Hematopoietic multipotent progenitor cell treated with erythropoietin and hydrocortisone succinate and interleukin-3 and kit ligand, for 8 days (in vitro differentiated cells): ENCODE measurements at regions not wholly inside any gene's neighbourhood (a gene's known extent, or its start where the extent isn't known, plus 50 kb on each side); places are given as distances from the start of the nearest gene placed in this dataset.
"Not testable (repeated sequence)": the region's sequence is repeated elsewhere in the genome, so short reads cannot be mapped to it uniquely, and the experiment has no call there.

Experiments used
- DNase-seq: peaks from one replicate; pipeline ENCODE4 v3.0.0-alpha.2; 2015

DNA sequence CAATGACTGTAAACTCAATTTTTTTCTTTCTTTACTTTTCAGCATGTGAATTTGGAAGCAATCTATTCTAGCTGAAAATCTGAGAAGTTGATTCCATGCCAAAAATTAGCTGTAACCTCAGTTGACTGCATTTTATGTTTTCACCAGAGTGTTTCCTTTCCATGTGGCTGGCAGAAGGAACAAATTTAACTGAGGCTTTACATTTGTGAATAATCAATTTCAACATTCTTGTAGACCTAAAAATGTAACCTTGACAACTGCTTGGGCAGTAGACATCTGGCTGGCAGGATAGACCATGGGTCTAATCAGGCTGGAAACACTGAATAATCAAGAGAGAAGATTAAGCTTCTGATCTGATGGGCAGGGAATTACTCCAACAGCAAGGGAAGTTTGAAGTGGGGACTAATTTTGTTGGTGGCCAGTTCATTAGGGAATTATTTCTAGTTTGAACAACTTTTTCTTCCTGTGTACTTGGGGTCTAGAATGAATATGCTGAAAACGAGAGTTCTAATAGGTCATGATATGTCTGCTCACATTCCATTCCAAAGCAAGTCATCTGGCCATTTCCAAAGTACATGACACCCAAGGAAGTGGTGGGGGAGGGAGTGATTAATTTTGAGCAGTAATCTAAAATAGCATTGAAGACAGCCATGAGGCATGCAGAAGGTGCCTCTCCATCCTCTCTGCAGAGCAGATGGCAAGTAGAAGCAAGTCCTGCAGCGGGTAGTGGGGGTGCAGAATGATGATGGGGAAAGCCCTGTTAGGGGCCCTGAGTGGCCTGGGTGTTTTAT is 68.2 kb downstream of the ATP23 start:
- DNase-seq = no peak

DNA sequence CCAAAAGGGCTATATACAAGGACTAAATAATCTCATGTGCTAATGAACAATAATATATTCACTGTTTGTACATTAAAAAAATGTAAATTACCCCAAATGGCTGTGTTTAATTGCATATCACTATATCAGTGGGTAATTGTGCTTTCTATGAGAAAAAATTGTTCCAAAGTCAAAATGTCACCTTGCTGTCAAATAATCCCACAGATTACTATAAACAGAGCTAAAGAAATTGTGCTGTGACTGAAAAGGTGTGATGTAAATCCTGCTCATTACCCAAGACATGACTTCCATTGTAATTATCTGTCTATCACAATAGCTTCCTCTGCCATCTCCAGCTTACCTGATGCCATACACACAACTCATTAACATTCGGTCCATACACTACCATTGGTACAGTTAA is 70.3 kb downstream of the ATP23 start:
- DNase-seq = no peak

DNA sequence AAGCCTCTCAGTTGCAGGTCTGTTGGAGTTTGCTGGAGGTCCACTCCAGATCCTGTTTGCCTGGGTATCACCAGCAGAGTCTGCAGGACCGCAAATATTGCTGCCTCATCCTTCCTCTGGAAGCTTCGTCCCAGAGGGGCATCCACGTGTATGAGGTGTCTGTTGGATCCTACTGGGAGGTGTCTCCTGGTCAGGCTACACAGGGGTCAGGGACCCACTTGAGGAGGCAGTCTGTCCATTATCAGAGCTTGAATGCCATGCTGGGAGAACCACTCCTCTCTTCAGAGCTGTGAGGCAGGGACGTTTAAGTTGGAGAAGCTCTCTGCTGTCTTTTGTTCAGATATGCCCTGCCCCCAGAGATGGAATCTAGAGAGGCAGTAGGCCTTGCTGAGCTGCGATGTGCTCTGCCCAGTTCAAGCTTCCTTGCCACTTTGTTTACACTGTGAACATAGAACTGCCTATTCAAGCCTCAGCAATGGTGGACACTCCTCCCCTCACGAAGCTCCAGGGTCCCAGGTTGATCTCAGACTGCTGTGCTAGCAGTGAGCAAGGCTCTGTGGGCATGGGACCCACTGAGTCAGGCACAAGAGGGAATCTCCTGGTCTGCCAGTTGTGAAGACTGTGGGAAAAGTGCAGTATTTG is 81.1 kb downstream of the ATP23 start:
- DNase-seq = not testable (repeated sequence)

DNA sequence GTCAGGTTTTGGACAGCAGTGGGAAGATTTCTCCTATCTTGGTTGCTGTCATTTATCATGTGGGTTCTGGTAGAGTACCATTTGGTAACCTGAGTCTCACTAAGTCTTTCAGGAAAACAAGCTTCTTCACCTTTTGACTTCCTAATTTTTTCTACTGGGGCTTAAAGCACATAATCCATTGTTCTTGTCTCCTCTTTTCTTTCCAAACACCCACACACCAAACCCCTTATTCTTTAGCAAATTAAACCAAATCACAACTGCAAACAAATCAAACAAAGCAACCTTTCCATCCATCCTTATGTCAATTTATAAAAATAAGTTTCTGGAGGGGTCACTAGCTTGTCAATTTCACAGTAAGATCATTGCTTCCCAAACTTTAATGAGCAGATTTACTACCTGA is 84.1 kb downstream of the ATP23 start:
- no peak for DNase-seq

DNA sequence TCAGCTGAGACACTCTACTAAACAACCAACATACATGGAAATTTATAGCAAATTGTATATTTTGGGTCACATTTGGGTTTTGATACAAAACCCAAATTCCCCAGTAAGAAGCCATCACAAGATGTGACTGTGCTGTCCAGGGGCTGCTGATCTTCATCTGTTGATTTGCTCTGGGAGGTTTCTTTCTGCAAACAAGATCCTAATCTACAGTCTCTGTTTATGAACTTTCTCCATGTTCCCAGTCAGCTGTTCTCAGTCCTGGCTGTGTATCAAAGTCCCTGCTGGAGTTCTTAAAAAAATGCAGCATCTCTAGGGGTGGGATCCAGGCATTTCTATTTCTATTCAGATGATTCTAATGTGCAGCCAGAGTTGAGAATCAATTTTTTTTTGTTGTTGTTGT is 85.1 kb downstream of the ATP23 start:
- DNase-seq = no peak

DNA sequence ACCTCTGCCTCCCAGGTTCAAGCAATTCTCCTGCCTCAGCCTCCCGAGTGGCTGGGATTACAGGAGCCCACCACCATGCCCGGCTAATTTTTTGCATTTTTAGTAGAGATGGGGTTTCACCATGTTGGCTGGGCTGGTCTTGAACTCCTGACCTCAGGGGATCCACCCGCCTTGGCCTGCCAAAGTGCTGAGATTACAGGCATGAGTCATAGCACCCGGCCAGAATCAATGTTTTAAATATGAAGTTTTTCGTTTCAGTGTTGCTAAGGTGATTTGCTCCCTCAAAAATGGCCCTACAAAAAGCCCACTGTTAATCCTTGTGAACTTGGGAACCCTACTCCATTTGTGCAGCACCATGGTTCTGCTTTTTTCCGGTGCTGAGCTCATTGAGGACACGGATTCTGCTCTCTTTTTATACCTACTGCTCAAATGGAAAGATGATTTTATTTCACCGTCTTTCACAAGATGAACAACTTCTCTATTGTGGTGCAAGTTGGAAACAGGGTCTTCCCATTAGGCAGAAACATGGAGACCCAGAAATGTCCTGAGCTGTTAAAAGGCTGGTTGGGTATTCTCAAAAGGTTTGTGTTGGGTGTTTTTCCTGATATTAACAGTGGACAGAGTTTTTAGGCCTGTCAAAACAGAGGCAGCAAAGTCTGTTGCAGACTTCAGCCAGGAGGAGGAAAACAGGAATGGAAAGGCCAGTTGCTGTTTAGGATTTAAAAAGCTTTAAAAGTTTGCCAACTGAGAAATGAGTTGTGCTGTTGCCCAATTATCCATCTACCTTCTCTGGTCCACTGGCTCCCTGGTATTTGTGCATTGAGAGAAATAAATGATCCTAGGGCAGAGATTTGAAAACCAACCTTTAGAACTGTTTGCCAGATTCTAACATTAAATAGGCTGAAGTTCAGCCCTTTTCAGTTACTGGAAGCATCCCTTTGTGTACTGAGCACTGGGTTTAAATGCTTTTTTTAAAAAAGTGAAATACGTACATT is 85.8 kb downstream of the ATP23 start:
- DNase-seq = no peak

DNA sequence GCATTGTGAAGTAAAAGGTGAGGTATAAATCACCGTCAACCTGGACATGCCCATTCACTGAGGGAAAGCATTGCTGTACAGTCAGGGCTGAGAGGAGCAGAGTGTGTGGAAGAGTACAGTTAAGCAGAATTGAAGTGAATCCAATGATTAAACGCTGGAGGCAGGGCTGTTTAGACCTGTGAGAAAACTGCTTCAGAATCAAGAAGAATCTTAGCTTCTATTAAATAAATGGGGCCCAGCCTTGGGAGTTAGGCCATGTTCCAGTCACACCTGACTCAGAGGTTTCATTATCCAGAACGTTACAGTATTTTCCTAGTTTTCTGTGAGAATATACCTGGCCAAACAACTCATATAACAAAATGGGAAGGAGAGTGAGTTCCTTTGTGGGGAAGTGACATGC is 86.9 kb downstream of the ATP23 start:
- DNase-seq = no peak

DNA sequence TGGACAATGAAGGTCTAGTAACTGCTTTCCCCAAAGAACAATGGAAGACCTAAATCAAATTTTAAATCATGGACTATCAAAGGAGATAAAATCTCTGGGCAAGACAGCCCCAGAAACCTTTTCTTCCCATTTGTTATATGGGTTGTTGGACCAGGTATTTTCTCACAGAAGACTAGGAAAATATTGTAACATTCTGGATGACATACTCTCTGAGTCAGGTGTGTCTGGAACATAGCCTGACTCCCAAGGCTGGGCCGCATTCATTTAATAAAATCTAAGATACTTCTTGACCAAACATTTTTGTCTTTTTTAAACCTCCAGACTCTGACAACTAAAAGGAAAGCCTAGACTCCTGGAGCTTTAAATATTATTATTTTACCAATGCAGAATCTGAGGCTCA is 87.9 kb downstream of the ATP23 start:
- DNase-seq = no peak

DNA sequence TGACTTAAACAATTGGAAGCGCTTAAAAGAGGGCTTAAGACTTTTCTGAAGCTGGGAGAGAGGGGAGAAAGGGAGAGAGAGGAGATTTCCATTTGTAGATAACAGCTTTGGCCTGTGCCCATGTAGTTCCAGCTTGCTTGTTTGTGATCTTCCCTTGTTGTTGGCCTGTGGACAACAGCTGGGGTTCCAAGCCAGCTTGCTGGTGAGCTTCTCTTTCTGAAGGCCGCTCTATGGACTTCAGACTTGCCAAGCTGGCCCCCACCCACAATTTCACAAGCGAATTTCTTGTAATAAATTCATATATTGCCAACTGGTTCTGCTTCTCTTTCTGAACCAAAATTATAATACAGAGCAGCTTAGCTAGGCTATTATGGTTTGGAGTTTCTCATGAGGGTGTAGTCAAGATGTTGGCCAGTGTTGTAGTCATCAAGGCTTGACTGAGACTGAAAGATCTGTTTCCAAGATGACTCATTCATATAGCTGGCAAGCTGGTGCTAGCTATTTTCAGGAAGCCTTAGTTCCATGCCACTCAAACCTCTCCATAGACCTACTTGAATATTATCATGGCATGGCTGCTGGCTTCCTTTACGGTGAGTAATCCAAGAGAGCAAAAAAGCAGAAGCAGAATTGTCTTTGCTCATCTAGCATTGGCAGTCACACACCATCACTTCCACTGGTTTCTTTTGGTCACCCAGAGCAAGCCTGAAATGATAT is 89.4 kb downstream of the ATP23 start:
- DNase-seq = no peak

DNA sequence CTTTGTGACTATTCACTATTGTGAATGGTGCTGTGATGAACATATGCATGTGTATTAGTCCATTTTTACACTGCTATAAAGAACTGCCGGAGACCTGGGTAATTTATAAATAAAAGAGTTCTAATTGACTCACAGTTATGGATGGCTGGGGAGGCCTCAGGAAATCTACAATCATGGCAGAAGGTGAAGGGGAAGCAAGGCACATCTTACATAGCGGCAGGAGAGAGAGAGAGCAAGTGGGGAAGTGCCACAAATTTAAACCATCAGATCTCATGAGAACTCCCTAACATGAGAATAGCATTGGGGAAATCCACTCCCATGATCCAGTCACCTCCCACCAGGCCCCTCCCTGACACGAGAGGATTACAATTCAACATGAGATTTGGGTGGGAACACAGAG is 90.8 kb downstream of the ATP23 start:
- no peak for DNase-seq

DNA sequence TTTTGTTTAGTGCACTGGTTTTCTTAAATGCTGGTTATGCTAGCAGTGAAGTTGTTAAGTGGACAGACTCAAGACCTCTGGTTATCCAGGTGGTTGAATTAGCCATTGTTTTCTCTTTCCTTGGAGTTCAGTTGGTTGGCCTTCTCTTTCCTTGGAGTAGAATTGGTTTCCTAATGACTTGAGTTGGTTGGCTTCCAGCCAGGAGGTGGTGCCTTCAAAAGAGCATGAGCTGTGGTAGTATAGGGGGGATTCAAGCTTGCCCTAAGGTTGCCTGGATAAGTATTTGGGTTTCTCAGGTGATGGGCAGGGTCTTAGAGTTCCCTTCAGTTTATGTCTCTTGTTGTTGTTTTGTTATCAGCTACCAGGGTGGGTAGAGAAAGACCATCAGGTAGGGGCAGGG is 92.5 kb downstream of the ATP23 start:
- DNase-seq = no peak

DNA sequence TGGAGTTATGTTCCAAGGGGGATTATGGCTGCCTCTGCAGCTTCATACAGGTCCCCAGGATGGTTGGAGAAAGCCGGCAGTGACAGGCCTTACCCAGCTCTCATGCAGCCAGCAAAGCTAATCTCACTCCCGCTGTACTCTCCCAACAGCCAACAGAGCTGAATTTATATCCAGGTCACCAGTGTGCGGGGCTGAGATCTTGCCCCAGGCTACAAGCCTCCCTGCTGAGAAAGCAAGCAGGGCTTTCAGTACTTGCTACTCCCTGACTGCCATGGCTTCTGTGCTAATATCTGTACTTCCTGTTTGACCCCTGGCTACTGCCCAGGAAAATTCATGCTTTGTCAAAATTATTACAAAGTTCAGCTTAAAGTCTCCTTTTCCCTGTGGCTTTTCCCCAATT is 92.9 kb downstream of the ATP23 start:
- no peak for DNase-seq

DNA sequence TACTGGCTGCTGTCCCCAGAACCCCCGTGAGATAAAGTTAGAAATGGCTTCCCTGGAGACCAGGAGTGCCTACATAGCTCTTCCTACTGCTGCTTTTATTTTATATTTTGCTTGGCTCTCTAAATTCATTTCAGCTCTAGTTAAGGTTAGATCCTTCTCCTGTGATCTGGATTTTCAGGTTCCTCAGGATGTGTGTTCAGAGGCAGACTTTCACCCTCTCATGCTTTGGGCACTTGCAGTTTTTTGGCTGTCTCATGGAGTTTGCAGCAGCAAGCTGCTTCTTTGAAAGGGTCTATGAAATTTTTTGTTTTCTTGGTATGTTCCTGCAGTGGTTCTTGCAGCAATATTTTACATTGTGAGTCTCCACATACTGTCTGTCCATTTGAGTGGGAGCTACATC is 93.3 kb downstream of the ATP23 start:
- DNase-seq = no peak

DNA sequence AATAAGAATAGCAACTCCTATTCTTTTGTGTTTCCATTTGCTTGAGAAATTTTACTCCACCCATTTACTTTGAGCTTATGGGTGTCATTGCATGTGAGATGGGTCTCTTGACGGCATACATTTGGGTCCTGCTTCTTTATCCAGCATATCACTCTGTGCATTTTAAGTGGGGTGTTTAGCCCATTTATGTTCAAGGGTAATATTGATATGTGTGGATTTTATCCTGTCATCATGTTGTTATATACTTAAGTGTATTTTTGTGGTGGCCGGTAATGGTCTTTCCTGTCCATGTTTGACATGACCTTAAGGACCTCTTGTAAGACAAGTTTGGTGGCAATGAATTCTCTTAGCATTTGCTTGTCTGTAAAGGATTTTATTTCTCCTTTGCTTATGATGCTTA is 100.1 kb downstream of the ATP23 start:
- DNase-seq = no peak

DNA sequence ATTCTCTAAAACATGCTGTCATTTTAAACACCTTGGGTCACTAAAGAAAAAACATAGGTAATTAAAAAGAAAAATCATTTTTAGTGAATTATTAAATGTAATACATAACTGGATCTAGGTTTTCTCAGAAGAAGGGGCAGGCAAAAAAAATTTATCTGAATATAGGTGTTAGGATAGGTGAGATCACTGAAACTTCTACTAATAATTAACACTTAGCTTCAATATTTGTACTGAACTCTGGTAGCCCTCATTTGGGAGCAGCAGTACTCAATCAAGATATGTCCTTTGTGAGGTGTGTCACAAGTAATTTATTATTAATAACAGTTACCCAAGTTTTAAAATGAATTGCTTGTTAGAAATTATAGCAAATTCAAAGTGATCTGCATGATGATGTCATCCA is 103.6 kb downstream of the ATP23 start:
- DNase-seq = no peak

DNA sequence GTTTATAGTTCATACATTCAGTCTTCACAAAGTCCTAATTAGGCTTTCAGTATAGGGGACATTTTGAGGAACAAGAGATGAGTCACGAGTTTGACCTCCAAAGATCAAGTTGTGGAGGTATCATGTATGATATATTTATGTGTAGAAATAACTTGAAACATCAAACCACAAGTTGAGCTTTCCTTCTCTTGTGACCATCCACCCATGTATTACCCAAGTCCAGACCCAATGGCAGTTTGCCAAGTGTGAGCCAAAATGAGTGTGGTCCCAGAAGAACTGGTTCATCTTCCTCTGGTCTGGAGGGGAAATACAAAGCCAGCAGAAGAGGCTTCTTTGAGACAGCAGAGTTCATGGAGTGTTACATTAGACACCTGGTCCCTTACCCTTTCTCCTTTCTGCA is 104.9 kb downstream of the ATP23 start:
- no peak for DNase-seq

DNA sequence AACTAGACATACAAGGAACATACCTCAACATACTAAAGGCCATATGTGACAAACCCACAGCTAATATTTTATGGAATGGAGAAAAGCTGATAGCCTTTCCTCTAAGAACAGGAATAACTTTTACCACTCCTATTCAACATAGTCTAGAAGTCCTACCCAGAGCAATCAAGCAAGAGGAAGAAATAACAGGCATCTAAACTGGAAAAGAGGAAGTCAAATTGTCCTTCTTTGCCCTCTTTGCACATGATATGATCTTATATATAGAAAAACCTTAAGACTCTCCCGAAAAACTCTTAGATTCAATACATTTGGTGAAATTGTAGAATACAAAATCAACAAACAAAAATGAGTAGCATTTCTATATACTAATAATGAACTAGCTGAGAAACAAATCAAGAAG is 110.0 kb downstream of the ATP23 start:
- no peak for DNase-seq

DNA sequence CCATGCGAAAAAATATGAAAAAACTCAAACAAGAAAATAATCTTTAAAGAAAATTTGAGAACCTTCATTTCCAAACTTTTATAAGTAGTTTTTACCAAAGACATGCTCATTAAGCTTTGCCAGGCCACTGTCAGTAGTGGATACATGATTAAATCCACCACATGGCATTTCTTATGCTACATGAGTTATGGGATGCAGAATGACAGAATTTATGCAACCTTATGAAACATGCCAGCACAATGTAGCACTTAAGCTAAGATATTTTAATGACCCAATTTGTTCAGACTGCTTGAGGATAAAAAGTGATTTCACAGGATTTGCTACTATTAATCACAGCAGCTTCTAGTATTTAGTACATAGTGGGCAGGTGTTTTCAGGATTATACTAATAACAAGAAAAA is 123.3 kb downstream of the ATP23 start:
- DNase-seq = no peak

DNA sequence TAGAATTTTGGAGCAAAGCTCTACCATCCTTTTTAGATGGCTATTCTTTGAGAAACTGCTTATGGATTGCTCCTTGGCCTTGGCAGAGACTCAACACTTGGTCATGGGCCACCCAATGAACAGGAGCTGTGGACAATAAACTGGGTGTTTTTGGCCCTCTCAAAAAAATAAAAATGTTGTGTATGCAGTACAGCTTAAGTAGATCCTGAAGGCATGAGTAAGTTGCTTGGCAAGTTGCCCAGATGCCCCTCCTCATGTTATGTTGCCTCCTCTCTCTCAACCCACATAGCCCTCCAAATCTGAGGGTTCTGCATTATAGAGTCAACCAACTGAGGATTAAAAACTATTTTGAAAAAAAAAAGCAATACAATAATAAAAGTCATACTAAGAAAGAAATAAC is 124.9 kb downstream of the ATP23 start:
- DNase-seq = no peak

DNA sequence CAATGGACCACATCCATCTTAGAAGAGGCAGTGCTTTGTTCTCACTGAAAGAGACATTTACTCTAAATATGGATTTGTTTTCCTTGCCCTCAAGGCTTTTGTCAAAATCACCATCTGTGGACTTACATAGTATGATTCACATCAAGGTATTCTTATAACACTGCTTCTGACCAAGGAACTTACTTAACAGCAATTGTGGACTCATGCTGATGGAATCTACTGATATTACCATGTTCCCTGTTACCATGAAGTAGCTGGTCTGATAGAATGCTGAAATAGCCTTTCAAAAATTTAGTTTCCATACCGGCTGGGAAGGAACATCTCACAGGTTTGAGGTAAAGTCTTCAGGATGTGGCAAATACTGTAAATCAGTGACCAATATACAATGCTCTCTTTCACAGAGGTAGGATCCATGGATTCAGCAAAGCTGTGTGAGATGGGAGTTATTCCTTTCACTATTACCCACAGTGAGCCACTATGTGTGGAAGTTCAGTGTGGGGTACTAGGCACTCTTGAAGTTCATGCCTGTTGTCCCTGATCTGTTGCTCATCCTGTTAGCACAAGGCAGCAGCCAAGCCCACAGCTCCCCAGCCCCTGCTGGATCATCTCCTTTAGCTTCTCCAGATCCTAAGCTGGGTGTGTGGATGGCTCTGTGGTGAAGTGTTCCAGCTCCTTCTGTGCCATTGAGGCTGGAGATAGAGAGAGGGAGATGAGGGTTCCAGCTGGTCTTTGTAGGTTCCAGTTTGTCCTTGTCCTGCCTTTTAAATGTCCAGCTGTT is 126.4 kb downstream of the ATP23 start:
- DNase-seq = no peak

DNA sequence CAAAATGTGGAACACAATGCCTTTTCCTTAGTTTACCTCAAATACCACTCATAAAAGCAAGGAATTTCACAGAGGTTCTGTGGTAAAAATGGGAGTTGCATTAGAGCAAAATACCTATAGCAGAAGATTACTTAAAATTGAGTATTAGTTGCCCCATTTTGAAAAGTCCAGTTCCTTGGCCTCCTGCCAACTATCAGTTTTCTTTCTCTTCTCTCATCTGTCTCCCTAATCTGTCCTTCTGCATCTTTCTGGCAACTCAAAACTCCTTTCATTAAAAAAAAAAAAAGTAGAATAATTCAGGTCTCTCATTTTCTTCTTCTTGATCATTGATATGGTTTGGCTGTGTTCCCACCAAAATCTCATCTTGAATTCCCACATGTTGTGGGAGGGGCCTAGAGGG is 127.3 kb downstream of the ATP23 start:
- no peak for DNase-seq

DNA sequence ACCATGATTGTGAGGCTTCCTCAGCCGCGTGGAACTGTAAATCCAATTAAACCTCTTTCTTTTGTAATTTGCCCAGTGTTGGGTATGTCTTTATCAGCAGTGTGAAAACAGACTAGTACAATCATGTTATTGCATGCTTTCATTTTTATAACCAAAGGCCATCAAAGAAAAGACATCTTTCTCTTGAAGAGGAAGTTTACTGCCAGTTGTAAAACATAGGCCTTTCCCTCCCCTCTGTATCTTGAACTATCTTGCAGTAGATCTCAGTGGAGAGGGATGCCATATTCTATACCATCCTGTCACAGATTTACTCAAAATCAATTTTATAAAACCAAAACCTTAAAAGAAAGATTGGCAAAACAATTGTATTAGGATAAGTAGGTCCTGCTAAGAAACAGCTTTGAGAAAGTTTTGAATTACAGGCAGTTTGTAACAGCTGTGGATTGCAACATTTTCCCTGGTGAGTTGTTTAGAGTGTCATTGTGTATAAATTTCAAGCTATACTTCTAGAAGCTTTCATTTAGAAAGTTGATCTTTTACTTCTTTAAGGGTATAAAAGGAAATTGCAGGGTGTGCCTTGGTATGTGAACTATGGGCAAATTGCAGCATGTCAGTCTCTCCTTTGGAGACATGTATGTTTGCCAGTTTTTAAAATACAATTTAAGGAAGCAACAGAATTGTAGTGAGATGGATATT is 128.0 kb downstream of the ATP23 start:
- DNase-seq = no peak
